A549 (cell line): ENCODE measurements at regions not wholly inside any gene's neighbourhood (a gene's known extent, or its start where the extent isn't known, plus 50 kb on each side); places are given as distances from the start of the nearest gene placed in this dataset.

Source experiments
- EP300 ChIP-seq, 2 experiments: fragments of >200 bp; sonication (Bioruptor Twin); formaldehyde crosslinking; IDR thresholded peaks; 2 replicates in 1 of 2; 3 replicates in 1 of 2; pipeline ENCODE4 v1.6.1; 2016 to 2017
- ESRRA ChIP-seq: fragments of 150-350 bp; IDR thresholded peaks from 2 replicates; pipeline ENCODE4 v1.6.1; 2014; ENCODE audit warnings: mild to moderate bottlenecking, low read length, borderline replicate concordance
- KDM5A ChIP-seq: fragments of 200-600 bp; sonication (generic); IDR thresholded peaks from 2 replicates; pipeline ENCODE4 v1.6.1; 2016; ENCODE audit warnings: antibody characterized with exemption, mild to moderate bottlenecking
- MAZ ChIP-seq: fragments of 150-350 bp; IDR thresholded peaks from 2 replicates; pipeline ENCODE4 v1.6.1; 2014; ENCODE audit warnings: antibody characterized with exemption, low read depth, low read length, borderline replicate concordance
- POLR2A ChIP-seq: IDR thresholded peaks from 2 replicates; pipeline ENCODE4 v1.6.1; 2012; ENCODE audit warnings: mild to moderate bottlenecking, low read length
- POLR2AphosphoS2 ChIP-seq: conservative IDR thresholded peaks from 2 replicates; pipeline ENCODE4 v1.6.1; 2012; ENCODE audit warnings: low read length, improper control_type of control experiment, inconsistent platforms
- RFX5 ChIP-seq: fragments of 450-650 bp; IDR thresholded peaks from 2 replicates; pipeline ENCODE4 v1.7.1; 2014; ENCODE audit warnings: antibody characterized with exemption, mild to moderate bottlenecking, moderate library complexity
- SREBF2 ChIP-seq: fragments of 450-650 bp; IDR thresholded peaks from 2 replicates; pipeline ENCODE4 v1.6.1; 2014; ENCODE audit warnings: mild to moderate bottlenecking, moderate library complexity
- TF ChIP-seq, protein P1 (sequence below): IDR thresholded peaks from 2 replicates; pipeline ENCODE4 v1.6.1; 2012; ENCODE audit warnings: low read depth, borderline replicate concordance
- TF ChIP-seq, protein P2 (sequence below): fragments of >200 bp; sonication (Bioruptor Twin); formaldehyde crosslinking; IDR thresholded peaks from 3 replicates; pipeline ENCODE4 v1.5.1; 2016
- TF ChIP-seq, protein P3 (sequence below): fragments of 200-600 bp; sonication (generic); IDR thresholded peaks from 2 replicates; pipeline ENCODE4 v1.6.1; 2016; ENCODE audit warnings: antibody characterized with exemption, mild to moderate bottlenecking, moderate library complexity

DNA sequence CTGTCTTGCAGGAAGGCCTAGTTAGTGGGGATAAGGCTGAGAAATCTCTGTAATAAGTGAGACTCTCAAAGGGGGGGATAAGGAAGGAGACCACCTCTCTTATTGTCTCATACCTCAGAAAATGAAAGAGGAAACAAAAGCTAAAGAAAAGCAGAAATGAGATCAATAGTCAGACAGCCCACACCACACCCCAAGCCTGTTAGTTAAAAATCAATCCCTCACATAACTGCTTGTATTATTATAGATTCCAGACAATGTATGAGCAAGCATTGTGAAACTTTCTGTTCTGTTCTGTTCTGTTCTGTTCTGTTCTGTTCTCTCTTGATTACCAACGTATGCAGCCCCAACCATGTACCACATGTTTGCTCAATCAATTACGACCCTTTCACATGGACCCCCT lies 792.5 kb upstream of the TSPY4 start:
- TF ChIP-seq, protein P1, sequence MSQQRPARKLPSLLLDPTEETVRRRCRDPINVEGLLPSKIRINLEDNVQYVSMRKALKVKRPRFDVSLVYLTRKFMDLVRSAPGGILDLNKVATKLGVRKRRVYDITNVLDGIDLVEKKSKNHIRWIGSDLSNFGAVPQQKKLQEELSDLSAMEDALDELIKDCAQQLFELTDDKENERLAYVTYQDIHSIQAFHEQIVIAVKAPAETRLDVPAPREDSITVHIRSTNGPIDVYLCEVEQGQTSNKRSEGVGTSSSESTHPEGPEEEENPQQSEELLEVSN = no peak
- TF ChIP-seq, protein P2, sequence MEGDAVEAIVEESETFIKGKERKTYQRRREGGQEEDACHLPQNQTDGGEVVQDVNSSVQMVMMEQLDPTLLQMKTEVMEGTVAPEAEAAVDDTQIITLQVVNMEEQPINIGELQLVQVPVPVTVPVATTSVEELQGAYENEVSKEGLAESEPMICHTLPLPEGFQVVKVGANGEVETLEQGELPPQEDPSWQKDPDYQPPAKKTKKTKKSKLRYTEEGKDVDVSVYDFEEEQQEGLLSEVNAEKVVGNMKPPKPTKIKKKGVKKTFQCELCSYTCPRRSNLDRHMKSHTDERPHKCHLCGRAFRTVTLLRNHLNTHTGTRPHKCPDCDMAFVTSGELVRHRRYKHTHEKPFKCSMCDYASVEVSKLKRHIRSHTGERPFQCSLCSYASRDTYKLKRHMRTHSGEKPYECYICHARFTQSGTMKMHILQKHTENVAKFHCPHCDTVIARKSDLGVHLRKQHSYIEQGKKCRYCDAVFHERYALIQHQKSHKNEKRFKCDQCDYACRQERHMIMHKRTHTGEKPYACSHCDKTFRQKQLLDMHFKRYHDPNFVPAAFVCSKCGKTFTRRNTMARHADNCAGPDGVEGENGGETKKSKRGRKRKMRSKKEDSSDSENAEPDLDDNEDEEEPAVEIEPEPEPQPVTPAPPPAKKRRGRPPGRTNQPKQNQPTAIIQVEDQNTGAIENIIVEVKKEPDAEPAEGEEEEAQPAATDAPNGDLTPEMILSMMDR = no peak
- TF ChIP-seq MAZ (no peak), POLR2AphosphoS2 (no peak), RFX5 (no peak), EP300 (IDR thresholded peaks at IDR 0.05) (no peak), SREBF2 (no peak), ESRRA (no peak), POLR2A (no peak), KDM5A (no peak)
- TF ChIP-seq, protein P3, sequence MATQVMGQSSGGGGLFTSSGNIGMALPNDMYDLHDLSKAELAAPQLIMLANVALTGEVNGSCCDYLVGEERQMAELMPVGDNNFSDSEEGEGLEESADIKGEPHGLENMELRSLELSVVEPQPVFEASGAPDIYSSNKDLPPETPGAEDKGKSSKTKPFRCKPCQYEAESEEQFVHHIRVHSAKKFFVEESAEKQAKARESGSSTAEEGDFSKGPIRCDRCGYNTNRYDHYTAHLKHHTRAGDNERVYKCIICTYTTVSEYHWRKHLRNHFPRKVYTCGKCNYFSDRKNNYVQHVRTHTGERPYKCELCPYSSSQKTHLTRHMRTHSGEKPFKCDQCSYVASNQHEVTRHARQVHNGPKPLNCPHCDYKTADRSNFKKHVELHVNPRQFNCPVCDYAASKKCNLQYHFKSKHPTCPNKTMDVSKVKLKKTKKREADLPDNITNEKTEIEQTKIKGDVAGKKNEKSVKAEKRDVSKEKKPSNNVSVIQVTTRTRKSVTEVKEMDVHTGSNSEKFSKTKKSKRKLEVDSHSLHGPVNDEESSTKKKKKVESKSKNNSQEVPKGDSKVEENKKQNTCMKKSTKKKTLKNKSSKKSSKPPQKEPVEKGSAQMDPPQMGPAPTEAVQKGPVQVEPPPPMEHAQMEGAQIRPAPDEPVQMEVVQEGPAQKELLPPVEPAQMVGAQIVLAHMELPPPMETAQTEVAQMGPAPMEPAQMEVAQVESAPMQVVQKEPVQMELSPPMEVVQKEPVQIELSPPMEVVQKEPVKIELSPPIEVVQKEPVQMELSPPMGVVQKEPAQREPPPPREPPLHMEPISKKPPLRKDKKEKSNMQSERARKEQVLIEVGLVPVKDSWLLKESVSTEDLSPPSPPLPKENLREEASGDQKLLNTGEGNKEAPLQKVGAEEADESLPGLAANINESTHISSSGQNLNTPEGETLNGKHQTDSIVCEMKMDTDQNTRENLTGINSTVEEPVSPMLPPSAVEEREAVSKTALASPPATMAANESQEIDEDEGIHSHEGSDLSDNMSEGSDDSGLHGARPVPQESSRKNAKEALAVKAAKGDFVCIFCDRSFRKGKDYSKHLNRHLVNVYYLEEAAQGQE = no peak
